WTC11 (cell line): ENCODE measurements at regions not wholly inside any gene's neighbourhood (a gene's known extent, or its start where the extent isn't known, plus 50 kb on each side); places are given as distances from the start of the nearest gene placed in this dataset.

Experiments
- CREB1 ChIP-seq: sonication (generic); formaldehyde crosslinking; IDR thresholded peaks from 2 replicates; pipeline ENCODE4 v1.8.0; 2023; ENCODE audit warnings: mild to moderate bottlenecking, missing genetic modification reagents
- GTF2I ChIP-seq: fragments of 250-450 bp; sonication (Bioruptor Pico); conservative IDR thresholded peaks from 2 replicates; pipeline ENCODE4 v1.4.0; 2021; ENCODE audit warnings: mild to moderate bottlenecking
- KAT7 ChIP-seq: sonication (generic); formaldehyde crosslinking; IDR thresholded peaks from 2 replicates; pipeline ENCODE4 v1.8.1; 2023; ENCODE audit warnings: missing genetic modification reagents, mild to moderate bottlenecking, borderline replicate concordance
- RELA ChIP-seq: sonication (generic); formaldehyde crosslinking; IDR thresholded peaks from 2 replicates; pipeline ENCODE4 v1.8.1; 2022; ENCODE audit warnings: missing genetic modification reagents, mild to moderate bottlenecking, borderline replicate concordance
- ZNF232 ChIP-seq: sonication (generic); formaldehyde crosslinking; IDR thresholded peaks from 2 replicates; pipeline ENCODE4 v1.8.0; 2022; ENCODE audit warnings: mild to moderate bottlenecking, missing genetic modification reagents
- TF ChIP-seq, protein P1 (sequence below): fragments of 200-600 bp; IDR thresholded peaks from 2 replicates; pipeline ENCODE4 v1.8.0; 2022; ENCODE audit warnings: antibody characterized with exemption
- TF ChIP-seq, protein P2 (sequence below): sonication (generic); formaldehyde crosslinking; conservative IDR thresholded peaks from 2 replicates; pipeline ENCODE4 v1.8.1; 2022; ENCODE audit warnings: mild to moderate bottlenecking, missing genetic modification reagents

DNA sequence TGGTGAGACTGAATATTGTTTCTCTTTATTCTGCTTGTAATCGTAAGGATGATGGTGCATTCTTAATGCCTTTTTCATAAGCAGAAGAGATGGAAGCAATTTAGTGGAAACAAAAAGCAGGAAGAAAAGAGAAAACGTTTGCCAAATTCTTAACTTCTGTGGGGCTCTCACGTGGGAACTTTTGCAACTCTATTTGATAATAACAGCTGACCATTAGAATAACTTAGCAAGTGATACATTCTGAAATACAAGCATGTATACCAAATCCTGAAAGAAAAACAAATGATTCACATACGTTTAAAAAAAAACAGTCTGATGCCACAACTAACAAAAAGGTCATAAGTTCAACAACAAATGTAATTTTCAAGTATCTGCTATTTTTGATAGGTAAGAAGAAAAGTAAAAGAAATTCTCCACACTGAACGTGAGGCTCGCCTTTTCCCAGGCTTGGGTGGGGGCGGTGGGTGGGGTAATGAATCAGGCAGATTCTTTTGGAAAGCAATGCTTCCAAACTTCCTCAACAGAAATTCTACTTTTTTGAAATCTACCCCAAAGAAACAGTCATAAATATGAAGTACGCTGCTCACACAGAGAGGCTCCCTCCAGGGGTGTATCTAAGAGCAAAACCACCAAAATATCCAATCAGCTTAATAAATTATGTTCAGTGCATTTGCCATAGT, 446.2 kb upstream of the MGMT start:
- no peak for TF ChIP-seq ZNF232 (CRISPR knock-in tag)
- TF ChIP-seq, protein P1, sequence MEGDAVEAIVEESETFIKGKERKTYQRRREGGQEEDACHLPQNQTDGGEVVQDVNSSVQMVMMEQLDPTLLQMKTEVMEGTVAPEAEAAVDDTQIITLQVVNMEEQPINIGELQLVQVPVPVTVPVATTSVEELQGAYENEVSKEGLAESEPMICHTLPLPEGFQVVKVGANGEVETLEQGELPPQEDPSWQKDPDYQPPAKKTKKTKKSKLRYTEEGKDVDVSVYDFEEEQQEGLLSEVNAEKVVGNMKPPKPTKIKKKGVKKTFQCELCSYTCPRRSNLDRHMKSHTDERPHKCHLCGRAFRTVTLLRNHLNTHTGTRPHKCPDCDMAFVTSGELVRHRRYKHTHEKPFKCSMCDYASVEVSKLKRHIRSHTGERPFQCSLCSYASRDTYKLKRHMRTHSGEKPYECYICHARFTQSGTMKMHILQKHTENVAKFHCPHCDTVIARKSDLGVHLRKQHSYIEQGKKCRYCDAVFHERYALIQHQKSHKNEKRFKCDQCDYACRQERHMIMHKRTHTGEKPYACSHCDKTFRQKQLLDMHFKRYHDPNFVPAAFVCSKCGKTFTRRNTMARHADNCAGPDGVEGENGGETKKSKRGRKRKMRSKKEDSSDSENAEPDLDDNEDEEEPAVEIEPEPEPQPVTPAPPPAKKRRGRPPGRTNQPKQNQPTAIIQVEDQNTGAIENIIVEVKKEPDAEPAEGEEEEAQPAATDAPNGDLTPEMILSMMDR, result no peak
- no peak for TF ChIP-seq CREB1 (CRISPR knock-in tag)
- no peak for TF ChIP-seq KAT7 (CRISPR knock-in tag)
- TF ChIP-seq, protein P2, sequence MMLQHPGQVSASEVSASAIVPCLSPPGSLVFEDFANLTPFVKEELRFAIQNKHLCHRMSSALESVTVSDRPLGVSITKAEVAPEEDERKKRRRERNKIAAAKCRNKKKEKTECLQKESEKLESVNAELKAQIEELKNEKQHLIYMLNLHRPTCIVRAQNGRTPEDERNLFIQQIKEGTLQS (CRISPR knock-in tag), result no peak
- TF ChIP-seq GTF2I (CRISPR knock-in tag), result no peak
- TF ChIP-seq RELA (CRISPR knock-in tag), result no peak
